ENCODE measurements at regions not wholly inside any gene's neighbourhood (a gene's known extent, or its start where the extent isn't known, plus 50 kb on each side); places are given as distances from the start of the nearest gene placed in this dataset.

DNA sequence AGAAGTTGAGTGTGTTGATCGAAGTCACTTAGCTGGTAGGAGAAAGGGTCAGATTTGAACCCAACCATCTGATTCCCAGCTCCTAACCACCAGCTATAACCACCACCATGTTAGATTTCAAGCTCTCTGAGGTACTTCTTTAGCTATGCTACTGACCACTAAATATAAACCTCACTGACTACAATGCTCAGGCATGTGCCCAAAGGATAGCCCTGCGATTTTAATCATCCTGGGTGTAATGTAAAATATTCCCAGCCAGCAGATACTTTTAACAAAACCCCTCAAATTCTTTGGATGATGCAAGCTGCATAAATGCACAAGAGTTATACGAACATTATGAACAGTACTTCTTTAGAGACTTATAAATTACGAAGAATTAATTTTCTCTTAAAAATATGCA is 115.2 kb upstream of the TSC22D2 start:
- no peak overlapping the region for H3K4me3 ChIP-seq (ENCODE audit: low read length in 2 of 2)
- H3K4me1 ChIP-seq (ENCODE audit: insufficient read depth, low read length) = no peaks in the 10 kb centered on the region
- no peaks in the 10 kb centered on the region for H3K27me3 ChIP-seq (ENCODE audit: insufficient read depth, low read length)
- H3K36me3 ChIP-seq (ENCODE audit: insufficient read depth, low read length) = no peaks in the 10 kb centered on the region
- Mint-ChIP-seq H3K36me3 (no peaks in the 10 kb centered on the region), H3K9me3 (no peaks in the 10 kb centered on the region), H3K27ac (no peak overlapping the region), H3K27me3 (peaks cover 10 to 24% of the 10 kb centered on the region in 2 donors), H3K4me3 (no peak overlapping the region), H3K4me1 (no peaks in the 10 kb centered on the region)
- ChIA-PET CTCF (ENCODE audit: partially characterized antibody) (interaction anchor here (1.0 to 3.1 kb wide), 5 partner anchors 9 to 202 kb away, joined by 3 to 9 read pairs (median 3); partner anchors contain the start of gene TSC22D2), POLR2A (ENCODE audit: partially characterized antibody) (no interaction called here)
- DNase-seq = no peak
- H3K9me3 ChIP-seq (ENCODE audit: control insufficient read depth in 1 of 2, low read length in 2 of 2) = no peaks in the 10 kb centered on the region
- no peak overlapping the region for H3K27ac ChIP-seq (ENCODE audit: low read depth, low read length)
- intact Hi-C loops (cut with micrococcal nuclease) = no loop called here

DNA sequence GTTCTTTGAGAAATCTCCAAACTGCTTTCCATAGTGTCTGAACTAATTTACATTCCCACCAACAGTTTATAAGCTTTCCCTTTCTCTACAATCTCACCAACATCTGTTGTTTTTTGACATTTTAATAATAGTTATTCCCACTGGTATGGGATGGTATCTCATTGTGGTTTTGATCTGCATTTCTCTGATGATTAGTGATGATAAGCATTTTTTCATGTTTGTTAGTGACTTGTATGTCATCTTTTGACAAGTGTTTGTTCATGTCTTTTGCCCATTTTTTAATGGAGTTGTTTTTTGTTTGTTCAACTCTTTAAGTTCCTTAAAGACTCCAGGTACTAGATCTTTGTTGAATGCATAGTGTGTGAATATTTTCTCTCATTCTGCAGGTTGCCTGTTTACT is 116.6 kb upstream of the TSC22D2 start:
- no peaks in the 10 kb centered on the region for H3K9me3 Mint-ChIP-seq
- H3K9me3 ChIP-seq (ENCODE audit: control insufficient read depth in 1 of 2, low read length in 2 of 2) = no peaks in the 10 kb centered on the region
- no peak overlapping the region for H3K27ac Mint-ChIP-seq
- no peaks in the 10 kb centered on the region for H3K36me3 Mint-ChIP-seq
- no peaks in the 10 kb centered on the region for H3K27me3 ChIP-seq (ENCODE audit: insufficient read depth, low read length)
- no peak overlapping the region for H3K4me3 ChIP-seq (ENCODE audit: low read length in 2 of 2)
- no peaks in the 10 kb centered on the region for H3K4me1 ChIP-seq (ENCODE audit: insufficient read depth, low read length)
- peaks cover 14 to 24% of the 10 kb centered on the region in 2 donors for H3K27me3 Mint-ChIP-seq
- no peak overlapping the region for H3K4me3 Mint-ChIP-seq
- H3K27ac ChIP-seq (ENCODE audit: low read depth, low read length) = no peak overlapping the region
- peaks cover 0 to under 1% (median 0%) of the 10 kb centered on the region in 4 donors for H3K4me1 Mint-ChIP-seq
- intact Hi-C loops (cut with micrococcal nuclease) = no loop called here
- ChIA-PET CTCF (ENCODE audit: partially characterized antibody) (interaction anchor here (1.3 to 1.7 kb wide), 2 partner anchors 8 to 13 kb away, joined by 4 to 6 read pairs; no protein-coding TSS in a partner anchor), POLR2A (ENCODE audit: partially characterized antibody) (no interaction called here)
- no peak for DNase-seq
- H3K36me3 ChIP-seq (ENCODE audit: insufficient read depth, low read length) = no peaks in the 10 kb centered on the region

GRCh38 chr3:150286390-150287147 is 121.5 kb upstream of the TSC22D2 start:
- ChIA-PET CTCF (ENCODE audit: partially characterized antibody) (interaction anchor here (0.8 to 3.8 kb wide), 11 partner anchors 10 to 208 kb away, joined by 3 to 48 read pairs (median 4); no protein-coding TSS in a partner anchor), POLR2A (ENCODE audit: partially characterized antibody) (no interaction called here)
- intact Hi-C loops (cut with micrococcal nuclease) = loop anchor here (1.0 to 2.0 kb wide), 3 partner anchors 122 to 579 kb away; partner anchors contain the start of gene TSC22D2
- Histone ChIP-seq H3K4me1 (ENCODE audit: insufficient read depth, low read length) (no peaks in the 10 kb centered on the region), H3K9me3 (ENCODE audit: control insufficient read depth in 1 of 2, low read length in 2 of 2) (no peaks in the 10 kb centered on the region), H3K27ac (ENCODE audit: low read depth, low read length) (no peak overlapping the region), H3K27me3 (ENCODE audit: insufficient read depth, low read length) (peaks cover 5% of the 10 kb centered on the region), H3K4me3 (ENCODE audit: low read length in 2 of 2) (no peak overlapping the region), H3K36me3 (ENCODE audit: insufficient read depth, low read length) (no peaks in the 10 kb centered on the region)
- H3K36me3 Mint-ChIP-seq = no peaks in the 10 kb centered on the region
- peaks cover 0 to 1% (median 0%) of the 10 kb centered on the region in 4 donors for H3K4me1 Mint-ChIP-seq
- no peak overlapping the region for H3K4me3 Mint-ChIP-seq
- H3K27me3 Mint-ChIP-seq = peaks cover 8 to 20% of the 10 kb centered on the region in 2 donors
- peak; percentile 45 to 50 (median 48) for DNase-seq
- no peak overlapping the region for H3K27ac Mint-ChIP-seq
- no peaks in the 10 kb centered on the region for H3K9me3 Mint-ChIP-seq

GRCh38 chr3:150285601-150286000 is 122.5 kb upstream of the TSC22D2 start:
- intact Hi-C loops (cut with micrococcal nuclease) = no loop called here

GRCh38 chr3:150278843-150279381 is 129.2 kb upstream of the TSC22D2 start:
- CTCF ChIA-PET (ENCODE audit: partially characterized antibody) = interaction anchor here (1.0 kb wide), 1 partner anchor 12 kb away, joined by 3 read pairs; no protein-coding TSS in a partner anchor
- H3K27me3 ChIP-seq (ENCODE audit: insufficient read depth, low read length) = peaks cover 6% of the 10 kb centered on the region
- Mint-ChIP-seq H3K4me3 (no peak overlapping the region), H3K4me1 (no peaks in the 10 kb centered on the region), H3K27ac (no peak overlapping the region), H3K36me3 (no peaks in the 10 kb centered on the region), H3K27me3 (peaks cover 8 to 24% of the 10 kb centered on the region in 2 donors), H3K9me3 (peaks cover 0 to 3% (median 0%) of the 10 kb centered on the region in 8 donors)
- DNase-seq = no peak
- POLR2A ChIA-PET (ENCODE audit: partially characterized antibody) = interaction anchor here (0.6 kb wide), 1 partner anchor 50 kb away, joined by 3 read pairs; no protein-coding TSS in a partner anchor
- no peak overlapping the region for H3K27ac ChIP-seq (ENCODE audit: low read depth, low read length)
- intact Hi-C loops (cut with micrococcal nuclease) = no loop called here
- no peak overlapping the region for H3K4me3 ChIP-seq (ENCODE audit: low read length in 2 of 2)
- H3K4me1 ChIP-seq (ENCODE audit: insufficient read depth, low read length) = no peaks in the 10 kb centered on the region
- no peaks in the 10 kb centered on the region for H3K9me3 ChIP-seq (ENCODE audit: control insufficient read depth in 1 of 2, low read length in 2 of 2)
- H3K36me3 ChIP-seq (ENCODE audit: insufficient read depth, low read length) = no peaks in the 10 kb centered on the region

More at GRCh38 chr3:150285601-150286000, 122.5 kb upstream of the TSC22D2 start:
- Histone ChIP-seq H3K9me3 (ENCODE audit: control insufficient read depth in 1 of 2, low read length in 2 of 2) (no peaks in the 10 kb centered on the region), H3K4me1 (ENCODE audit: insufficient read depth, low read length) (no peaks in the 10 kb centered on the region), H3K4me3 (ENCODE audit: low read length in 2 of 2) (no peak overlapping the region), H3K27ac (ENCODE audit: low read depth, low read length) (no peak overlapping the region), H3K27me3 (ENCODE audit: insufficient read depth, low read length) (peaks cover 6% of the 10 kb centered on the region), H3K36me3 (ENCODE audit: insufficient read depth, low read length) (no peaks in the 10 kb centered on the region)
- no peak overlapping the region for H3K4me3 Mint-ChIP-seq
- no peaks in the 10 kb centered on the region for H3K36me3 Mint-ChIP-seq
- DNase-seq = no peak
- peaks cover 0 to 3% (median 0%) of the 10 kb centered on the region in 8 donors for H3K9me3 Mint-ChIP-seq
- no peak overlapping the region for H3K27ac Mint-ChIP-seq
- peaks cover 13 to 15% of the 10 kb centered on the region in 2 donors for H3K27me3 Mint-ChIP-seq
- H3K4me1 Mint-ChIP-seq = peaks cover 0 to 1% (median 0%) of the 10 kb centered on the region in 4 donors
- CTCF ChIA-PET (ENCODE audit: partially characterized antibody) = interaction anchor here (0.8 to 3.8 kb wide), 8 partner anchors 10 to 209 kb away, joined by 3 to 48 read pairs (median 4); no protein-coding TSS in a partner anchor
- POLR2A ChIA-PET (ENCODE audit: partially characterized antibody) = no interaction called here

GRCh38 chr3:150278195-150278594 is 129.9 kb upstream of the TSC22D2 start:
- H3K36me3 ChIP-seq (ENCODE audit: insufficient read depth, low read length) = no peaks in the 10 kb centered on the region
- POLR2A ChIA-PET (ENCODE audit: partially characterized antibody) = no interaction called here
- no peaks in the 10 kb centered on the region for H3K9me3 ChIP-seq (ENCODE audit: control insufficient read depth in 1 of 2, low read length in 2 of 2)
- Mint-ChIP-seq H3K4me3 (no peak overlapping the region), H3K36me3 (no peaks in the 10 kb centered on the region), H3K27me3 (peaks cover 10 to 21% of the 10 kb centered on the region in 2 donors), H3K27ac (no peak overlapping the region), H3K9me3 (peaks cover 0 to 3% (median 0%) of the 10 kb centered on the region in 8 donors), H3K4me1 (no peaks in the 10 kb centered on the region)
- intact Hi-C loops (cut with micrococcal nuclease) = no loop called here
- H3K27ac ChIP-seq (ENCODE audit: low read depth, low read length) = no peak overlapping the region
- CTCF ChIA-PET (ENCODE audit: partially characterized antibody) = no interaction called here
- DNase-seq = no peak
- peaks cover 6% of the 10 kb centered on the region for H3K27me3 ChIP-seq (ENCODE audit: insufficient read depth, low read length)
- H3K4me1 ChIP-seq (ENCODE audit: insufficient read depth, low read length) = no peaks in the 10 kb centered on the region
- H3K4me3 ChIP-seq (ENCODE audit: low read length in 2 of 2) = no peak overlapping the region

DNA sequence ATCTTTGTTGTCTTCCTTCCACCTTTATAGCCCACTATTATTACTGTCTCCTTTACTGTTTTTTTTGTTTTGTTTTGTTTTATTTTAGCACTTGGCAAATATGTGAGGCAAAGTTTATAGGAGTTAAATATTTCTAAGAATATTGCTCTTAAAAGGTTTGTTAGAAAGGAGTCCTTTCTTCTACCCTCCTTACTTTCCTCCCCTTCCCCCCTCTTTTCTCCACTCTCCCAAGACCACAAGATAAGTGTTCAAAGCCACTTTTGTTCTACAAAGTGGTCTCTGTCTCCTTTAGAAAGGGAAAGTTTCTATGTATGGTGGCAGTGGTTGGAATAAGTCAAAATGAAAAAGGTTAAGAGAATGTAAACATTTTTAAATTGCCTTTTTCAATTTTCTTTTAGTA is 130.7 kb upstream of the TSC22D2 start:
- Mint-ChIP-seq H3K4me3 (no peak overlapping the region), H3K27ac (no peak overlapping the region), H3K27me3 (peaks cover 10 to 21% of the 10 kb centered on the region in 2 donors), H3K36me3 (no peaks in the 10 kb centered on the region), H3K9me3 (peaks cover 0 to 3% (median 0%) of the 10 kb centered on the region in 8 donors), H3K4me1 (no peaks in the 10 kb centered on the region)
- Histone ChIP-seq H3K4me3 (ENCODE audit: low read length in 2 of 2) (no peak overlapping the region), H3K36me3 (ENCODE audit: insufficient read depth, low read length) (no peaks in the 10 kb centered on the region), H3K4me1 (ENCODE audit: insufficient read depth, low read length) (no peaks in the 10 kb centered on the region), H3K9me3 (ENCODE audit: control insufficient read depth in 1 of 2, low read length in 2 of 2) (no peaks in the 10 kb centered on the region), H3K27ac (ENCODE audit: low read depth, low read length) (no peak overlapping the region), H3K27me3 (ENCODE audit: insufficient read depth, low read length) (peaks cover 6% of the 10 kb centered on the region)
- intact Hi-C loops (cut with micrococcal nuclease) = no loop called here
- DNase-seq = no peak
- POLR2A ChIA-PET (ENCODE audit: partially characterized antibody) = no interaction called here
- CTCF ChIA-PET (ENCODE audit: partially characterized antibody) = no interaction called here

All from CD4-positive, alpha-beta memory T cell (primary cell).